HUES6 (cell line): ENCODE measurements at regions not wholly inside any gene's neighbourhood (a gene's known extent, or its start where the extent isn't known, plus 50 kb on each side); places are given as distances from the start of the nearest gene placed in this dataset.
"Not testable (repeated sequence)": the region's sequence is repeated elsewhere in the genome, so short reads cannot be mapped to it uniquely, and the experiment has no call there.

Source experiments
- H3K27ac ChIP-seq: 2 replicates; pipeline ENCODE4 v1.7.0; 2013; ENCODE audit warnings: low read depth, mild to moderate bottlenecking, low read length, inconsistent platforms
- H3K27me3 ChIP-seq: 2 replicates; pipeline ENCODE4 v1.6.1; 2013; ENCODE audit warnings: low read length; ENCODE audit not compliant: control insufficient read depth, insufficient read depth
- H3K36me3 ChIP-seq: 2 replicates; pipeline ENCODE4 v1.6.1; 2013; ENCODE audit warnings: low read length; ENCODE audit not compliant: control insufficient read depth, insufficient read depth
- H3K4me1 ChIP-seq: 2 replicates; pipeline ENCODE4 v1.6.1; 2013; ENCODE audit warnings: low read length; ENCODE audit not compliant: control insufficient read depth, insufficient read depth
- H3K4me3 ChIP-seq: 2 replicates; pipeline ENCODE4 v1.5.1; 2013; ENCODE audit warnings: low read depth, low read length
- H3K9ac ChIP-seq: one replicate; pipeline ENCODE4 v1.6.1; 2013; ENCODE audit warnings: mild to moderate bottlenecking, low read length
- H3K9me3 ChIP-seq: 2 replicates; pipeline ENCODE4 v1.6.1; 2013; ENCODE audit warnings: low read depth, low read length; ENCODE audit not compliant: control insufficient read depth, insufficient read depth

DNA sequence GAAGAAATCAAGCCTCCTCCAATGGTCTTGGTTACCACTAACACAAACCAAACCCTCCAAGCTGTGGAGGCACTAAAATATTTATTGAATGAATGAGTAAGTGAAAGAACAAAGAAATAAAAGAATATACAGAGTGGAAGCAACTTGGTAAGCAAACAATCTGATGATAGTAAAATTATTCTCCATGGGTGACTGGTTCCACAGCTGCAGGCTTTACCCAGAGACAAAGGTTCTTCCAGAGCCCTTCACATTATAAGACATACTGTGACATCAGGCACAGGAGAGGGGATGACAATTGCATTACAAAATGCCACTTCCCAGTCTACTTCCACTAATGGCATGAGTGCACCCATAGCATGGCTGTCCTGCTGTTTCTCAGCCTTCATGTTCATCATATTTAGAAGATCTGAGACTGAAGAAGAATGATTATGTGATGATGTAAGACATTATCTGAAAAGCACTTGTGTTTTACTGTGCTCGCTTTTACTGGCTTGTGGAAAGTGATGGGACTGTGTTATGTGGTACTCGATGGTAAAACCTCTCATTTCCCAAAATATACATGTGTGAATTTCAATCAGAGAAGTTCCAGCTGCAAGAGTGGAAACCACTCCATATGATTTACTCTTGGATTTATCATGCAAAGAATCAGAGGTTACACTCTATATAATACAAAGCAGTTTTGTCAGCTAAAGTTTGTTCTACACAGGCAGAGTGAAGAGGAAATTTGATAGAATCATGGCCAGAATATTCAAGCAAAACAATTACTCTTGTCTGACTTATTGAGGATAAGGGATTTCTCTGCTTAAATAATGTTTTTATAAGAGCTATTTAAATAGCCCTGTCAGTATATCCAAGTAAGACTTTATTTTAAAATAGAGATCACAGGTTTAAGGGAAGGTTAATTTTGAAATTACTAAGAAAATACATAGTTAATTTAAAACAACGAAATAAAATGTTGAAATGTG is 220.2 kb upstream of the NBEA start:
- no peaks in the 10 kb centered on the region for H3K36me3 ChIP-seq
- no peak overlapping the region for H3K27ac ChIP-seq
- H3K9ac ChIP-seq, result no peak overlapping the region
- no peaks in the 10 kb centered on the region for H3K27me3 ChIP-seq
- no peaks in the 10 kb centered on the region for H3K4me1 ChIP-seq
- H3K4me3 ChIP-seq, result no peak overlapping the region
- peaks cover 4% of the 10 kb centered on the region; the same call in 1 of the 2 replicates for H3K9me3 ChIP-seq

DNA sequence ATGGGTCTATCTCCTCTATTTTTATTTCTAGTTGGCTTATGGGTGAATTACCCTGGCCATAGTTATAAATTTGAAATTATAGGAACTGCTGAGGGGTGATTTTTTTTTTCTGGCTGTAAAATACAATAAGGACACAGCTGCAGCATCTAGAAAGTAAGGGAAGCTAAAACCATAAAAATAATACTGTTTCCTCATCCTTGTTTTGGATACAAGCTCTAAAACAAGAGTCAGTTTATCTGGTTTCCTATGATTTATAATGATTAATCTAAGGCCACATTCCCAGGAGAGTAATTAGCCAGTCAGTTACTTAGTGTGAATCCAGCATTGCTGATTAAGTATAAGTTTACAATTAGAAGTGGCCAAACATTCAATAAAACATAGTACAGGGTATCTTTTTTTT is 219.1 kb upstream of the NBEA start:
- no peak overlapping the region for H3K9ac ChIP-seq
- H3K4me3 ChIP-seq, result no peak overlapping the region
- H3K27me3 ChIP-seq, result no peaks in the 10 kb centered on the region
- no peaks in the 10 kb centered on the region for H3K36me3 ChIP-seq
- H3K27ac ChIP-seq, result no peak overlapping the region
- H3K4me1 ChIP-seq, result no peaks in the 10 kb centered on the region
- peaks cover 4% of the 10 kb centered on the region; the same call in 1 of the 2 replicates for H3K9me3 ChIP-seq

DNA sequence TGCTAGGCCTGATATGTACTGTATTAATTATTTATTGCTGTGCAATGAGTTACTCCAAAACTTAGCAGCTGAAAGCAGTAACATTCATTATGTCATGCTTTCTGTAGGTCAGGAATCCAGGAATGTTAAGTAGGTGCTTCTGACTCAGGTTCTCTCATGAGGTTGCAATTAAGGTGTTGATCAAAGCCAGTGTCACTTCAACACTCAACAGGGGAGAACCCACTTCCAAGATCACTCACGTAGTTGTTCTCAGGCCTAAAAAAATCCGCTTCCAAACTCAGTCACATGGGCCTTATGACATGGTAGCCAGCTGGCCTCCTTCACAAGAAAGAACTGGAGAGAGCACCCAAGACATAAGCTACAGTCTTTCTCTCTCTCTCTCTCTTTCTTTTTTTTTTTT is 211.1 kb upstream of the NBEA start:
- H3K4me1 ChIP-seq, result no peaks in the 10 kb centered on the region
- no peak overlapping the region for H3K9ac ChIP-seq
- no peaks in the 10 kb centered on the region for H3K9me3 ChIP-seq
- H3K27me3 ChIP-seq, result no peaks in the 10 kb centered on the region
- no peak overlapping the region for H3K4me3 ChIP-seq
- H3K36me3 ChIP-seq, result no peaks in the 10 kb centered on the region
- H3K27ac ChIP-seq, result no peak overlapping the region

DNA sequence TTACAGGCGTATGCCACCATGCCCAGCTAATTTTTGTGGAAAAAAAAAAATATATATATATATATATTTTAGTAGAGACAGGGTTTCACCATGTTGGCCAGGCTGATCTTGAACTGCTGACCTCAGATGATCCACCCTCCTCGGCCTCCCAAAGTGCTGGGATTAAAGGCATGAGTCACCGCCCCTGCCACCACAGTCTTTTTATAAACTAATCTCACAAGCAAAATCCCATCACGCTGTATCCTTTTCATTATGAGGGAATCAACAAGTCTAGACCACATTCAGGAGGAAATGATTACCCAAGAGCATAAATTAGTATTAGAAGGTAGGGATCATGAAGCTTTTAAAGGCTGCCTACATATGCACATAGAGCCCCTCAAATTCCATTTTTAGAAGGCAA is 210.6 kb upstream of the NBEA start:
- Histone ChIP-seq H3K4me3 (no peak overlapping the region), H3K27me3 (no peaks in the 10 kb centered on the region), H3K9ac (no peak overlapping the region), H3K9me3 (no peaks in the 10 kb centered on the region), H3K27ac (no peak overlapping the region), H3K36me3 (no peaks in the 10 kb centered on the region), H3K4me1 (no peaks in the 10 kb centered on the region)

DNA sequence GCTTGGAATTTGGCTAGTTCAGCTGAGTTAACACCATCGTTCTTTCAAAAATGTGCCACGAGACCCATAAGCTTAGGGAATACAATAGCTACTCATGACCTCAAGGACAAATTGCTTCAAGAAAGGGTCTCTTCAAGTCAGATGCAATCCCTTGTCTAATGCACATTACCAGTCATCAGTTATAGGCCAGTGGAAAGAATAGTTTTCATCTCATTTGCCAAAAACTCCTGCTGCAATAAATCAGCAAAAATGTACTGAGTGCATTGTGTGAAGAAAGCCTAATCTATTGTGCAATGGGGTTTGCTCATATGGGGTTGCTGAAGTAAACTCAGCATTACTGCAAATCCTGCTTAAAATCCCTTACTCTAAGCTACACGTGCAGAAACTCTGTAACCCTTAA is 208.3 kb upstream of the NBEA start:
- no peak overlapping the region for H3K4me3 ChIP-seq
- no peaks in the 10 kb centered on the region for H3K36me3 ChIP-seq
- H3K27me3 ChIP-seq, result no peaks in the 10 kb centered on the region
- H3K9me3 ChIP-seq, result no peaks in the 10 kb centered on the region
- H3K4me1 ChIP-seq, result no peaks in the 10 kb centered on the region
- H3K9ac ChIP-seq, result no peak overlapping the region
- no peak overlapping the region for H3K27ac ChIP-seq

DNA sequence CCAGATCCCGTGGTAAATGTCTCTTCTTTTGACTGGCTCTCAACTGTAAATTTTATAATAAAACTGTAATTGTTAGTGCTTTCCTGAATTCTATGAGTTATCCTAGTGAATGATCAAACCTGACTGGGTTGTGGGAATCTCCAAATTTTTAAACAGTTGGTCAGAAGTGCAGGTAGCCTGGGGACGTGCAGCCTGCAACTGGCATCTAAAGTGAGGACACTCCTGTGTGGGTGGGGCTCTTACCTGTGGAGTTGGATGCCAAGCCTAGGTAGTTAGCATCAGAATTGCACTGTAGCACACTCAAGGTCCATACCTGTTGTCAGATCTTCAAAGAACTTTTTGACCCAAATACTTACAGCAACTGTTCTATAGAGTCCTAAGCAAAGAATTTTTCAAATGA is 207.1 kb upstream of the NBEA start:
- Histone ChIP-seq H3K4me3 (no peak overlapping the region), H3K27ac (no peak overlapping the region), H3K4me1 (no peaks in the 10 kb centered on the region), H3K9ac (no peak overlapping the region), H3K27me3 (no peaks in the 10 kb centered on the region), H3K36me3 (no peaks in the 10 kb centered on the region), H3K9me3 (no peaks in the 10 kb centered on the region)

DNA sequence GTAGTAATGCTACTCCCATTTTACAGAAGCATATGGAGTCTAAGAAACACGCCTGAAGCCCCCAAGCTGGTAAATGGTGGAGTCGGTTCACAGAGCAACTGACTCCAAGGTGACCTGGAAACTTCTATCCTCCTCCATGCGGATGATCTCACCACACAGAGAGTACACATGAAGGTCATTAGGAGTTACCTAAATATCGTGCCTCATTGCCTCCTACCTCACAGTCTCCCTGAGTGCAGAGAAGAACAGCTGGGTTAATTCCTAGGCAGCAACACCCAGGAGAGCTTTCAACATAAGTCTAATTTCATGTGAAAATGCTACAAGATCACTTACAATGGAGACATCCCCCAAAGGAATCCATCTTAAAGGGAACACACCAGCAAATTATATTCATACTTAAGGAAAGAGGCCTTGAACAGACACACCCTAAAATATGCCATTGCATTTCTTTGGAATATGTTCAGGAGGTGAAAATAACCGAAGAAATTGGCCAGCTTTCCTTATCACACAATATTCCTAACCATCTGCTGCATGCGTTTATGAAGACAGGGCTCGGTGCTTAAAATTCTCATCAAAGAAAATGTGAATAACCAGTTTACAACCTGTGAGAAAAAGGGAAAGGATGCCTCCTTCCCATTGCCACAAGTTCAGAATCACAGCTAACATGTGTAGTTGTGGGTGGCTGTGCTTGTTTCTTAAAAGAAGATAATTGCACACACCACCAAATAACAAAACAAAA is 203.6 kb upstream of the NBEA start:
- no peak overlapping the region for H3K4me3 ChIP-seq
- no peak overlapping the region for H3K9ac ChIP-seq
- no peaks in the 10 kb centered on the region for H3K36me3 ChIP-seq
- H3K9me3 ChIP-seq, result no peaks in the 10 kb centered on the region
- H3K4me1 ChIP-seq, result no peaks in the 10 kb centered on the region
- H3K27me3 ChIP-seq, result no peaks in the 10 kb centered on the region
- H3K27ac ChIP-seq, result no peak overlapping the region

DNA sequence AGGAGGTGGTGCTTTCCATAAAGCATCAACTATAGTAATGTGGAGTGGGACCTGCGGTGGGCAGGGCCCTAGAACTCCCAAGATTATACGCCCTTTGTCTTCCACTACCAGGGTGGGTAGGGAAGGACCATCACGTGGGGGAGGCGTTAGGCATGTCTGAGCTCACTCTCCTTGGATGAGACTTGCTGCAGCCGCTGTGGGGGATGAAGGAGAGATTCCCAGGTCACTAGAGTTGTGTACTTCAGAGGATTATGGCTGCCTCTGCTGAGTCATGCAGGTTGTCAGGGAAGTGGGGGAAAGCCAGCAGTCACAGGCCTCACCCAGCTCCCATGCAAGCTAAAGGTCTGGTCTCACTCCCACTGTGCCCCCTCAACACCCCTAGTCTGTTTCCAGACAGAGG is 195.0 kb upstream of the NBEA start:
- H3K27ac ChIP-seq, H3K4me3 ChIP-seq, H3K36me3 ChIP-seq: not testable (repeated sequence)

DNA sequence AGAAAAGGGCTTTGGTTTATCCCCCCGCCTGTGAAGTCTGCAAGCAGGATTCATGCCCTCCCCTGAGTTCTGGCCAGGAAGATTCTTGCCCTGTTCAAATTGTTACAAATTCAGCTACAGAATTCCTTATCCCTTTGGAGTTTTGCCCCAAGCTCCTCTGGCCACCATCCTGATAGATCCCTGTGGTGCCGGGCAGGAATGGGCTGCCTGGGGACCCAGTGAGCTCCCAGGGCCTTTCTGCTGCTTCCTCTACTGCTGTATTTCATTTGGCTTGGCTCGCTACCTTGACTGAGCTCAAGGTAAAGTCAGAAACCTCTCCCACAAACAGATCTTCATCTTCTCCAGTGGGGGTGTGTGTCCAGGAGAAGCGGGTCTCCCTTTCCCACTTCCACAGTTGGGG is 194.6 kb upstream of the NBEA start:
- H3K4me3 ChIP-seq, result no peak overlapping the region
- H3K9me3 ChIP-seq, result no peaks in the 10 kb centered on the region; the same call in 1 of the 2 replicates
- H3K27me3 ChIP-seq, result no peaks in the 10 kb centered on the region
- H3K9ac ChIP-seq, result no peak overlapping the region
- H3K27ac ChIP-seq, result no peak overlapping the region
- peaks cover 19% of the 10 kb centered on the region for H3K4me1 ChIP-seq
- H3K36me3 ChIP-seq, result no peaks in the 10 kb centered on the region

More for the DNA sequence above, 195.0 kb upstream of the NBEA start:
- not testable (repeated sequence) for H3K9me3 ChIP-seq, H3K27me3 ChIP-seq, H3K9ac ChIP-seq
- peaks cover 19% of the 10 kb centered on the region for H3K4me1 ChIP-seq

DNA sequence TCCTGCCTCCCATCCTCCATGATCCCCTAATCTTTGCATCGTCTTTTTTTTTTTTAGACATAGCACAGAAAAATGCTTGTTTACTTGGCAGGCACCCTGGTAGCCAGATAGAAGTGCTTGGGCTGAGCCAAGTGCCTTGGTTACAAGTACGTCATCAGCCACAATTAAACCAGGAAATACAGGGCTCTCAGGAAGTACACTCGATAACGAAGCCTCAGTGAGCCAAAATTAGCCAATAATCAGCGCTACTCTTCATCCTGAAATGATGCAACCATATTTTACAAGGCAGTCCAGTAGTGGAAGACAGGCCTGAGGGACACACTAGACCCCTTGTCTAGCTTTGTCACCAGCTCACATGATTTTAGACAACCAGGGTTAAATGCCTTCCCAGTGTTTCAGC is 194.0 kb upstream of the NBEA start:
- Histone ChIP-seq H3K9ac (no peak overlapping the region), H3K27ac (no peak overlapping the region), H3K9me3 (no peaks in the 10 kb centered on the region; the same call in 1 of the 2 replicates), H3K4me1 (peaks cover 19% of the 10 kb centered on the region), H3K4me3 (no peak overlapping the region), H3K36me3 (no peaks in the 10 kb centered on the region), H3K27me3 (no peaks in the 10 kb centered on the region)

DNA sequence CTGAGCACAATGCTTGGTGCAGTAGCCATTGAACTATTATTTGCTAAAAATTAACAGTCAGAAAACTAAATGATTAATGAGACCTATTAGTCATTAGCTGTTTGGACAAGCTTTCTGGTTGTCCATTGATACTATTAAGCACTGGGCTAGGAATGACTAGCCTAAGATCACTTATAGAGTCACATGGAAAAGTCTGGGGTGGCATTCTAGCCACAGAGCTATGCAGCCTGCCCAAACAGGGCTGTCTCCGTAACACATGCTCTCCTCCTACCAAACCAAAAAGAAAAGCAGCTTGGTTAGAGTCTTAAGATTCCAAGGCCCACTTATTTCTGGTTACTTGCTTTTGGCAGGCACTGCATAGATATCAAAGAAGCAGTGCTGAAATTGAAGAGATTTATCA is 193.5 kb upstream of the NBEA start:
- H3K9me3 ChIP-seq, result no peaks in the 10 kb centered on the region; the same call in 1 of the 2 replicates
- H3K9ac ChIP-seq, result no peak overlapping the region
- H3K27me3 ChIP-seq, result no peaks in the 10 kb centered on the region
- no peaks in the 10 kb centered on the region for H3K36me3 ChIP-seq
- H3K4me1 ChIP-seq, result peaks cover 19% of the 10 kb centered on the region
- H3K27ac ChIP-seq, result no peak overlapping the region
- no peak overlapping the region for H3K4me3 ChIP-seq
